SHP77 (cell line): ENCODE measurements at regions not wholly inside any gene's neighbourhood (a gene's known extent, or its start where the extent isn't known, plus 50 kb on each side); places are given as distances from the start of the nearest gene placed in this dataset.
A peak's percentile ranks its signal among the peaks of the same experiment; 100 is the strongest.
"Not testable (repeated sequence)": the region's sequence is repeated elsewhere in the genome, so short reads cannot be mapped to it uniquely, and the experiment has no call there.

Experiments used
- DNase-seq, 2 experiments: peaks; one replicate each; lab custom pipeline; 2025; lab: John Stamatoyannopoulos, UW

GRCh38 chr1:21385022-21385421 lies 54.9 kb upstream of the NBPF3 start:
- DNase-seq, result no peak

GRCh38 chr1:21384620-21385019 lies 55.3 kb upstream of the NBPF3 start:
- DNase-seq, result no peak

GRCh38 chr1:21383785-21384401 lies 56.0 kb upstream of the NBPF3 start:
- no peak for DNase-seq

- no peak for DNase-seq
Measured at GRCh38 chr1:21381354-21381753, 58.6 kb upstream of the NBPF3 start.

GRCh38 chr1:21380147-21380546 lies 59.8 kb upstream of the NBPF3 start:
- DNase-seq, result not testable (repeated sequence)

- DNase-seq, result no peak
Measured at GRCh38 chr1:21379571-21379970, 60.4 kb upstream of the NBPF3 start.

- DNase-seq, result no peak
Measured at GRCh38 chr1:21378705-21379494, 61.0 kb upstream of the NBPF3 start.

- no peak for DNase-seq
Measured at GRCh38 chr1:21372383-21372782, 67.6 kb upstream of the NBPF3 start.

GRCh38 chr1:21369905-21370304 lies 70.0 kb upstream of the NBPF3 start:
- no peak for DNase-seq

GRCh38 chr1:21368515-21369289 lies 71.2 kb upstream of the NBPF3 start:
- peak; percentile 69 to 78 for DNase-seq

GRCh38 chr1:21367973-21368514 lies 71.9 kb upstream of the NBPF3 start:
- DNase-seq, result not testable (repeated sequence)

GRCh38 chr1:21366288-21366687 lies 73.6 kb upstream of the NBPF3 start:
- DNase-seq, result no peak

GRCh38 chr1:21365036-21365435 lies 74.8 kb upstream of the ECE1 start:
- no peak for DNase-seq

- DNase-seq, result no peak
Measured at GRCh38 chr1:21362096-21362495, 71.8 kb upstream of the ECE1 start.

GRCh38 chr1:21361506-21361905 lies 71.2 kb upstream of the ECE1 start:
- no peak for DNase-seq

GRCh38 chr1:21357161-21357560 lies 66.9 kb upstream of the ECE1 start:
- DNase-seq, result no peak

GRCh38 chr1:21355956-21356355 lies 65.7 kb upstream of the ECE1 start:
- no peak for DNase-seq

- no peak for DNase-seq
Measured at GRCh38 chr1:21352586-21352985, 62.3 kb upstream of the ECE1 start.

- no peak for DNase-seq
Measured at GRCh38 chr1:21351901-21352300, 61.6 kb upstream of the ECE1 start.

- DNase-seq, result no peak
Measured at GRCh38 chr1:21350202-21350885, 60.1 kb upstream of the ECE1 start.

GRCh38 chr1:21349693-21350092 lies 59.4 kb upstream of the ECE1 start:
- DNase-seq, result no peak

GRCh38 chr1:21347072-21347581 lies 56.9 kb upstream of the ECE1 start:
- no peak for DNase-seq
